Motor neuron (in vitro differentiated cells): ENCODE measurements at regions not wholly inside any gene's neighbourhood (a gene's known extent, or its start where the extent isn't known, plus 50 kb on each side); places are given as distances from the start of the nearest gene placed in this dataset.

ENCODE experiments used
- ATAC-seq, 8 experiments: fragments of 200-7000 bp; cut with Tn5 transposase; replicated peaks in 6 of 8; 2 replicates each; pipeline ENCODE4 v1.8.0; 2021; ENCODE audit warnings: mild to moderate bottlenecking in 8 of 8, moderate library complexity in 8 of 8
- H3K27ac ChIP-seq, 2 donors: fragments of 250-450 bp; sonication (Bioruptor Pico); 2 replicates each; pipeline ENCODE4 v1.9.0; 2021; ENCODE audit warnings: antibody characterized with exemption in 2 of 2, mild to moderate bottlenecking in 2 of 2, moderate library complexity in 1 of 2
- H3K4me1 ChIP-seq, 2 donors: fragments of 250-450 bp; sonication (Bioruptor Pico); replicated peaks in 1 of 2; 2 replicates each; pipeline ENCODE4 v1.6.1; 2021; ENCODE audit warnings: antibody characterized with exemption in 2 of 2, mild to moderate bottlenecking in 2 of 2, moderate library complexity in 1 of 2
- H3K4me3 ChIP-seq, 5 donors: fragments of 250-450 bp; sonication (Bioruptor Pico); 2 replicates each; pipeline ENCODE4 v1.9.0; 2021; ENCODE audit warnings: antibody characterized with exemption in 5 of 5, mild to moderate bottlenecking in 5 of 5, moderate library complexity in 4 of 5
- WGBS, 10 experiments: fragments of 450-650 bp; shearing (Covaris generic); methylation state at CpG; one replicate each; pipeline ENCODE4 v1.0.0; 2022; 5-methylcytosine and 5-hydroxymethylcytosine counted together
- in situ Hi-C, 9 experiments: fragments of 400-800 bp; cut with MboI; loops; one replicate each; pipeline ENCODE4 v1.15.0; 2021; ENCODE audit warnings: low sequenced_read_pairs in 9 of 9, low pct_unique_long_range_greater_than_20kb in 2 of 9; ENCODE audit not compliant: unreplicated experiment in 9 of 9

GRCh38 chr21:32975811-32976431 is 49.8 kb upstream of the OLIG2 start:
- Histone ChIP-seq H3K4me3 (no peak overlapping the region), H3K27ac (no peak overlapping the region), H3K4me1 (peaks cover 63 to 65% of the 10 kb centered on the region in 2 donors)
- 20 to 91% (median 65%) methylated on average over 1 to 6 of the region's 8 CpGs; no CpG with 5 or more reads in 5 of the 10 experiments for WGBS, 10 experiments
- ATAC-seq, result no peak
- in situ Hi-C loops, result loop anchor here in 1 of 9 experiments (25.0 kb wide), 1 partner anchor 461 kb away; no protein-coding TSS in a partner anchor
